Left lung (tissue), 4 donors: ENCODE measurements at regions not wholly inside any gene's neighbourhood (a gene's known extent, or its start where the extent isn't known, plus 50 kb on each side); places are given as distances from the start of the nearest gene placed in this dataset.
"Not testable (repeated sequence)": the region's sequence is repeated elsewhere in the genome, so short reads cannot be mapped to it uniquely, and the experiment has no call there.

Source experiments
- ATAC-seq: fragments of 200-7000 bp; cut with Tn5 transposase; one replicate; pipeline ENCODE4 v1.9.1; 2020; ENCODE audit warnings: moderate library complexity
- DNase-seq, 4 donors: peaks; one replicate each; pipeline ENCODE4 v3.0.0-alpha.2; 2013 to 2020
- H3K27ac ChIP-seq, 2 donors: fragments of 200-600 bp; sonication (generic) in 1 of 2; one replicate each; pipeline versions ENCODE4 v1.5.0 to v1.8.0; 2020 to 2021
- H3K27me3 ChIP-seq, 2 donors: fragments of 200-600 bp; sonication (generic) in 1 of 2; one replicate each; pipeline versions ENCODE4 v1.5.0 to v1.8.0; 2020 to 2021
- H3K36me3 ChIP-seq, 2 donors: fragments of 200-600 bp; sonication (generic) in 1 of 2; one replicate each; pipeline versions ENCODE4 v1.5.0 to v1.8.0; 2020 to 2021
- H3K4me1 ChIP-seq, 2 donors: fragments of 200-600 bp; one replicate each; pipeline ENCODE4 v1.8.0; 2021
- H3K4me3 ChIP-seq, 2 donors: fragments of 200-600 bp; sonication (generic) in 1 of 2; one replicate each; pipeline versions ENCODE4 v1.5.0 to v1.8.0; 2020 to 2021; ENCODE audit warnings: mild to moderate bottlenecking in 1 of 2
- H3K9me3 ChIP-seq, 2 donors: fragments of 200-600 bp; sonication (generic) in 1 of 2; one replicate each; pipeline versions ENCODE4 v1.5.0 to v1.8.0; 2020 to 2021
- intact Hi-C, 2 donors: fragments of 100-400 bp; cut with DNase I; formaldehyde crosslinking; loops; one replicate each; pipeline versions ENCODE4 v1.11.2 to v1.14.2; 2022
- TF ChIP-seq, protein P1 (sequence below), 2 donors: fragments of 200-600 bp; sonication (generic) in 1 of 2; IDR thresholded peaks; one replicate each; pipeline versions ENCODE4 v1.5.0 to v1.8.0; 2021; ENCODE audit warnings: antibody characterized with exemption in 2 of 2
- donor health status: DM: no; HTN: yes; CAD: no.
- donor health status: DM: no; HTN: no; CAD: no.

DNA sequence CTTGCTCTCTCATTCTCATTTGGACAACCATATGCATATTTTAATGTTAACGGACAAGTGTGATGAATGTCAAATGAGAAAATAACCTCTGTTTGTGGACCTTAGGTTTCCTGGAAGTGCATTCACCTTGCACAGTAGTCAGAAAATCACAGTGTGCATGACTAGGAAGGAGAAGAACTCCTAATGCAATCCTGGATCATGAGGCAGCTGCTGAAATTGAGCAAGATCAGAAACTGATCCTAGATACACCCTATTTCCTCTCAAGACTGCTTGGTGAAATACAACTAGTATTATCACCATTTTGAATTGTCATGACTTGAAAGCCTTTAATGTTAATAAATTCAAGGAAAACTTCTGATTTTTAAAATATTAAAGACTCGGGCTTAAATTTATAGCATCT lies 1148.9 kb downstream of the STIM2 start:
- Histone ChIP-seq H3K36me3 (no peaks in the 10 kb centered on the region), H3K4me1 (no peaks in the 10 kb centered on the region), H3K27ac (no peak overlapping the region), H3K27me3 (no peaks in the 10 kb centered on the region), H3K9me3 (peaks cover 0 to 12% of the 10 kb centered on the region in 2 donors), H3K4me3 (no peak overlapping the region)
- no peak for ATAC-seq
- TF ChIP-seq, protein P1, sequence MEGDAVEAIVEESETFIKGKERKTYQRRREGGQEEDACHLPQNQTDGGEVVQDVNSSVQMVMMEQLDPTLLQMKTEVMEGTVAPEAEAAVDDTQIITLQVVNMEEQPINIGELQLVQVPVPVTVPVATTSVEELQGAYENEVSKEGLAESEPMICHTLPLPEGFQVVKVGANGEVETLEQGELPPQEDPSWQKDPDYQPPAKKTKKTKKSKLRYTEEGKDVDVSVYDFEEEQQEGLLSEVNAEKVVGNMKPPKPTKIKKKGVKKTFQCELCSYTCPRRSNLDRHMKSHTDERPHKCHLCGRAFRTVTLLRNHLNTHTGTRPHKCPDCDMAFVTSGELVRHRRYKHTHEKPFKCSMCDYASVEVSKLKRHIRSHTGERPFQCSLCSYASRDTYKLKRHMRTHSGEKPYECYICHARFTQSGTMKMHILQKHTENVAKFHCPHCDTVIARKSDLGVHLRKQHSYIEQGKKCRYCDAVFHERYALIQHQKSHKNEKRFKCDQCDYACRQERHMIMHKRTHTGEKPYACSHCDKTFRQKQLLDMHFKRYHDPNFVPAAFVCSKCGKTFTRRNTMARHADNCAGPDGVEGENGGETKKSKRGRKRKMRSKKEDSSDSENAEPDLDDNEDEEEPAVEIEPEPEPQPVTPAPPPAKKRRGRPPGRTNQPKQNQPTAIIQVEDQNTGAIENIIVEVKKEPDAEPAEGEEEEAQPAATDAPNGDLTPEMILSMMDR (IDR thresholded peaks at IDR 0.05) = no peak
- no peak for DNase-seq
- intact Hi-C loops = no loop called here

GRCh38 chr4:28010577-28011240 lies 1150.1 kb downstream of the STIM2 start:
- intact Hi-C loops = no loop called here
- Histone ChIP-seq H3K9me3 (peaks cover 0 to 20% of the 10 kb centered on the region in 2 donors), H3K27ac (no peak overlapping the region), H3K36me3 (no peaks in the 10 kb centered on the region), H3K27me3 (no peaks in the 10 kb centered on the region), H3K4me3 (no peak overlapping the region), H3K4me1 (no peaks in the 10 kb centered on the region)
- TF ChIP-seq, protein P1 (IDR thresholded peaks at IDR 0.05) = no peak
- DNase-seq (no peak), ATAC-seq (no peak)

GRCh38 chr4:28014469-28014868 lies 1153.8 kb downstream of the STIM2 start:
- no peak for ATAC-seq
- H3K9me3 ChIP-seq = peaks cover 0 to 25% of the 10 kb centered on the region in 2 donors
- H3K27ac ChIP-seq = no peak overlapping the region
- H3K27me3 ChIP-seq = no peaks in the 10 kb centered on the region
- intact Hi-C loops = no loop called here
- H3K4me1 ChIP-seq = no peaks in the 10 kb centered on the region
- H3K36me3 ChIP-seq = no peaks in the 10 kb centered on the region
- DNase-seq = no peak
- H3K4me3 ChIP-seq = no peak overlapping the region
- TF ChIP-seq, protein P1 (IDR thresholded peaks at IDR 0.05) = no peak

- intact Hi-C loops = no loop called here
- ATAC-seq = no peak
Observed at GRCh38 chr4:28015996-28016395, 1155.4 kb downstream of the STIM2 start.

DNA sequence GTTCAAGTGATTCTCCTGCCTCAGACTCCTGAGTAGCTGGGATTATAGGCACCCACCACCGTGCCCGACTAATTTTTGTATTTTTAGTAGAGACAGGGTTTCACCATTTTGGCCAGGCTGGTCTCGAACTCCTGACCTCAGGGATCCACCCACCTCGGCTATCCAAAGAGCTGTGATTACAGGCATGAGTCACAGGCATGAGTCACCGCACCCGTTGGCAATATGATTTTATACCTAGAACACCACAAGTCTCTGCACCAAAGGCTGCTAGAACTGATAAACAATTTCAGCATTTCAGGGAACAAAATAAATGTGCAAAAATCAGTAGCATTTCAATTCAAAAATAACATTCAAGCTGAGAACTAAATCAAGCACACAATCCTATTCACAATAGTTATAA lies 1177.6 kb downstream of the STIM2 start:
- H3K4me1 ChIP-seq, intact Hi-C loops, H3K36me3 ChIP-seq, H3K4me3 ChIP-seq, H3K27ac ChIP-seq, DNase-seq, H3K27me3 ChIP-seq, ATAC-seq: not testable (repeated sequence)
- peaks cover 0 to 20% of the 10 kb centered on the region in 2 donors for H3K9me3 ChIP-seq

More at GRCh38 chr4:28015996-28016395, 1155.4 kb downstream of the STIM2 start:
- Histone ChIP-seq H3K4me3 (no peak overlapping the region), H3K9me3 (peaks cover 0 to 25% of the 10 kb centered on the region in 2 donors), H3K27me3 (no peaks in the 10 kb centered on the region), H3K27ac (no peak overlapping the region), H3K36me3 (no peaks in the 10 kb centered on the region), H3K4me1 (no peaks in the 10 kb centered on the region)
- TF ChIP-seq, protein P1 (IDR thresholded peaks at IDR 0.05) = no peak
- DNase-seq = no peak

DNA sequence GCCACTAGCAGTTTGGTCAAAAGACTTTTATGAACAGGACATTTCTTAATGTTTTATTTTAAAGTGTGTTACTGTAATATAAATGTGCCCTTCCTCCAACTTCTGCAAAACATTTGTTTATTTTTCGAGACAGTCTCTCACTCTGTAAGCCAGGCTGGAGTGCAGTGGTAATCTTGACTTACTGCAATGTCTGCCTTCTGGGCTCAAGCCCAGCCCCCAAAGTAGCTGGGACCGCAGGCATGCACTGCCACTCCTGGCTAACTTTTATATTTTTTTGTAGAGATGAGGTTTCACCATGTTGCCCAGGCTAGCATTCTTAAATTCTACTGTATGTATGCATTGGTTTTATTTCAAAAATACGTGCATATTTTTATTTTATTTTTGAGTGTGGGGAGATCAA lies 1201.9 kb downstream of the STIM2 start:
- Histone ChIP-seq H3K27ac (no peak overlapping the region), H3K4me3 (no peak overlapping the region), H3K9me3 (no peaks in the 10 kb centered on the region), H3K27me3 (no peaks in the 10 kb centered on the region), H3K4me1 (no peaks in the 10 kb centered on the region), H3K36me3 (no peaks in the 10 kb centered on the region)
- intact Hi-C loops = no loop called here
- TF ChIP-seq, protein P1 (IDR thresholded peaks at IDR 0.05) = no peak
- ATAC-seq = no peak
- no peak for DNase-seq
